ENCODE measurements at regions not wholly inside any gene's neighbourhood (a gene's known extent, or its start where the extent isn't known, plus 50 kb on each side); places are given as distances from the start of the nearest gene placed in this dataset.

DNA sequence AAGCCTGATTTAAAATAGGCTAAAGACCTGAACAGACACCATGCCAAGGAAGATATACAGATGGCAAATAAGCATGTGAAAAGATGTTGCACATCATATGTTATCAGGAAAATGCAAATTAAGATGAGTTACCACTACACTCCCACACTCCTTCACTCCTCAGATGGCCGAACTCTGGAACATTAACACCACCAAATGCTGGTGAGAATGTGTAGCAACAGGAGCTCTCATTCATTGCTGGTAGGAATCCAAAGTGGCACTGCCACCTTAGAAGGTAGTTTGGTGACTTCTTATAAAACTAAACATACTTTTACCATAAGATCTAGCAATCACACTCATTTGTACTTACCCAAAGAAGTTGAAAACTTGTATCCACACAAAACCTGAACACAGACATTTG lies 2047.3 kb downstream of the LRRC4C start:
- H3K36me3 Mint-ChIP-seq (ENCODE audit: unreplicated experiment): no peaks in the 10 kb centered on the region
- no peak for DNase-seq (ENCODE audit: extremely low spot score, unreplicated experiment)
- no peak overlapping the region for H3K4me3 Mint-ChIP-seq (ENCODE audit: unreplicated experiment)
- TF ChIP-seq, protein P1, sequence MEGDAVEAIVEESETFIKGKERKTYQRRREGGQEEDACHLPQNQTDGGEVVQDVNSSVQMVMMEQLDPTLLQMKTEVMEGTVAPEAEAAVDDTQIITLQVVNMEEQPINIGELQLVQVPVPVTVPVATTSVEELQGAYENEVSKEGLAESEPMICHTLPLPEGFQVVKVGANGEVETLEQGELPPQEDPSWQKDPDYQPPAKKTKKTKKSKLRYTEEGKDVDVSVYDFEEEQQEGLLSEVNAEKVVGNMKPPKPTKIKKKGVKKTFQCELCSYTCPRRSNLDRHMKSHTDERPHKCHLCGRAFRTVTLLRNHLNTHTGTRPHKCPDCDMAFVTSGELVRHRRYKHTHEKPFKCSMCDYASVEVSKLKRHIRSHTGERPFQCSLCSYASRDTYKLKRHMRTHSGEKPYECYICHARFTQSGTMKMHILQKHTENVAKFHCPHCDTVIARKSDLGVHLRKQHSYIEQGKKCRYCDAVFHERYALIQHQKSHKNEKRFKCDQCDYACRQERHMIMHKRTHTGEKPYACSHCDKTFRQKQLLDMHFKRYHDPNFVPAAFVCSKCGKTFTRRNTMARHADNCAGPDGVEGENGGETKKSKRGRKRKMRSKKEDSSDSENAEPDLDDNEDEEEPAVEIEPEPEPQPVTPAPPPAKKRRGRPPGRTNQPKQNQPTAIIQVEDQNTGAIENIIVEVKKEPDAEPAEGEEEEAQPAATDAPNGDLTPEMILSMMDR (IDR thresholded peaks at IDR 0.05): no peak
- no peak overlapping the region for H3K27ac Mint-ChIP-seq (ENCODE audit: unreplicated experiment)
- no peaks in the 10 kb centered on the region for H3K27me3 Mint-ChIP-seq (ENCODE audit: unreplicated experiment)
- no peaks in the 10 kb centered on the region for H3K4me1 Mint-ChIP-seq (ENCODE audit: unreplicated experiment)
- peaks cover 27% of the 10 kb centered on the region for H3K9me3 Mint-ChIP-seq (ENCODE audit: unreplicated experiment)

DNA sequence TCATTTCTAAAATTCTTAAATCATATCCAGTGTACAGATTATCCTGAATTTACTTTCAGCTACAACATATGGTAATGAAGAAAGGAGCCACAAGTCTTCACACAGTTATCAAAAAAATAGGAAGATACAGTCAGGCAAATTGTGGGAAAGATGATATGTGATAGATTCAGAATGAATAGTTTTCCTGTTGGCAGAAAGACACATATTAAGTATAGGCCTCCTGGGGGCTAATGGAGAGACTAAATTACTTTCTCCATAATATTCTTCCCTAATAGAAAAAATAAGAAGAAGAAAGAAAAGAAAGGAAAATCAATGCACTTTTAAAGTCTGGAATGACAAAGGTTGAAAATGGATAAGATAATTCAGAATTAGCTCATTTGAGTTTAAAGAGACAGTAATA lies 2073.5 kb downstream of the LRRC4C start:
- no peak overlapping the region for H3K4me3 Mint-ChIP-seq (ENCODE audit: unreplicated experiment)
- TF ChIP-seq, protein P1 (IDR thresholded peaks at IDR 0.05): no peak
- DNase-seq (ENCODE audit: extremely low spot score, unreplicated experiment): no peak
- no peaks in the 10 kb centered on the region for H3K36me3 Mint-ChIP-seq (ENCODE audit: unreplicated experiment)
- H3K9me3 Mint-ChIP-seq (ENCODE audit: unreplicated experiment): peaks cover 10% of the 10 kb centered on the region
- no peaks in the 10 kb centered on the region for H3K4me1 Mint-ChIP-seq (ENCODE audit: unreplicated experiment)
- H3K27ac Mint-ChIP-seq (ENCODE audit: unreplicated experiment): no peak overlapping the region
- no peaks in the 10 kb centered on the region for H3K27me3 Mint-ChIP-seq (ENCODE audit: unreplicated experiment)

DNA sequence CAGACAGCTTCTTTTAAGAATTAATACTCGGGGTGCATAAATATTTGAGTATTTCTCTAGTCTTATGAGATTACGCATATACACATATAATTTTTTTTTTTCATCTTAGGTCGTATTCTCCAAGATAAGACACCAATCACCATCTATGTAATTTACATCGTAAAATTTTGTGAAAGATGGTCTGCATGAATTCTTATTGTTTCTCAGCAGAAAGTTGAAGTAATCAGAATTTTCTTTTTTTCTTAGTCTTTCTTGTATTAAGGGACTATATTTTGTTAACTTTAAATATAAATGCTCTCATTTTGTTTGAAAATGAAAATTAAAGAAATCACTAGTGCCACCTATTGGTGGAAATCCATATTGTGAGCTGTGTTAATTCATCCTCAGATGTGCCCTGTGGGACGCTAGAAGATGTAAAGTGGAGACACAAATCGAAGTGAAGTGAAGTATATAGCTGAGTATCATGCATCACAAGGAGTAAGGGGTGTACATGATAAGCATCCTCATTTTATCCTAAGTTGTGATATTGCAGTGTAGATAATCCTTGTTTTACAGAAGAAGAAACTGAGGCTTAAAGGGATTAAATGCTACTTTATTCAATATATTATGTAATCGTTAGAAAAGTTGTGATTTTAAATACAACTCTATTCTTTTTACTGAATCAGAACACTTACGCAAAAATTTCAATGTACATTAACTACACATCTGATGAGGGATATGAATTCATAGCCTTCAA lies 2084.3 kb downstream of the LRRC4C start:
- Mint-ChIP-seq H3K9me3 (ENCODE audit: unreplicated experiment) (no peaks in the 10 kb centered on the region), H3K4me3 (ENCODE audit: unreplicated experiment) (no peak overlapping the region), H3K4me1 (ENCODE audit: unreplicated experiment) (no peaks in the 10 kb centered on the region), H3K27ac (ENCODE audit: unreplicated experiment) (no peak overlapping the region), H3K36me3 (ENCODE audit: unreplicated experiment) (no peaks in the 10 kb centered on the region), H3K27me3 (ENCODE audit: unreplicated experiment) (peaks cover 4% of the 10 kb centered on the region)
- DNase-seq (ENCODE audit: extremely low spot score, unreplicated experiment): no peak
- TF ChIP-seq, protein P1 (IDR thresholded peaks at IDR 0.05): peak; percentile 72

DNA sequence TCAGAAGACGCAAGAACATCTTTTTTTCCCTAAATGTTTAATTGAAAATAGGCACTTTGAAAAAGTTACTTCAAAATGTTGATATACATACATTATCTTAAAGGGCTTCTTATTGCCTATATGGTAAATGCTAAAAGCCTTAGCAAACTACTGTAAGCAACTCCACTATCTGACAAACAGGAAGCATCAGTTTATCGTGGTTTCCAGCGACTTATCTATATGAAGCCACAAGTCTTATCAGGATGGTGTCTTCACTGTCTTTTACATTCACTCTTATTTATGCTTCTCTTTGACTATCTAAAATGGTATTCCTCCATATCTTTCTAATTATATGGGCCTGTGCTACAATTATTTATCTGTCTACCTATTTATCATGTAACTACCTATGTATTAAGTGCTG lies 2091.9 kb downstream of the LRRC4C start:
- Mint-ChIP-seq H3K4me1 (ENCODE audit: unreplicated experiment) (no peaks in the 10 kb centered on the region), H3K27ac (ENCODE audit: unreplicated experiment) (no peak overlapping the region), H3K36me3 (ENCODE audit: unreplicated experiment) (no peaks in the 10 kb centered on the region), H3K4me3 (ENCODE audit: unreplicated experiment) (no peak overlapping the region), H3K9me3 (ENCODE audit: unreplicated experiment) (peaks cover 3% of the 10 kb centered on the region), H3K27me3 (ENCODE audit: unreplicated experiment) (no peaks in the 10 kb centered on the region)
- no peak for DNase-seq (ENCODE audit: extremely low spot score, unreplicated experiment)
- TF ChIP-seq, protein P1 (IDR thresholded peaks at IDR 0.05): no peak

DNA sequence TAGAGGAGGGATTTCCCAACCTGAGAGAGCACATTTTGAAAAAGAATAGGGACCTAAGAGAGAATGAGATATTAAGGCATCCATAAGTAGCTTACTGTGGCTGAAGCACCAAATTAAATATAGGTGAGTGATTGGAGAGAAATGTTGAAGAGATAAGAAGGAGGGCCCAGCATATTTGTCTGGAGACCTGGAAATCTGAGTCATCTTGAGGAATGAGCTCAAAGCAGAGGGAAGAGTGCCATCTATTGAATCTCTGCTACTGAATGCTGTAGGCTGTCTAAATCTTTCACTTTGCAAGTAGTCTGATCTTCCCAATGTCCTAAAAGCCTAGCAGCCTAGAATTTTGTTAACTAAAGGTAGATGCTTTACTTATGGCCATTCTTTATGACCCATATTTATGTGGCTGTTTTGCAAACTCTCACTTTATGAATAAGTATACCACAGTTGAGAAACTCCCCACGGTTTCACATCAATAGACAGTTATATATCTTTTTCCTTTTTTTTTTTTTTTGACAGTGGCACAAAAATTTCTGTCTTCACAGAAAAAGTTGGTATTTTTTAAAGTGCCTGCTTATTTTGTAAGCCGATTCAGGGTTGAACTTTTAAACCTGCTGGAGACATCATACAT lies 2093.5 kb downstream of the LRRC4C start:
- Mint-ChIP-seq H3K4me1 (ENCODE audit: unreplicated experiment) (no peaks in the 10 kb centered on the region), H3K4me3 (ENCODE audit: unreplicated experiment) (no peak overlapping the region), H3K36me3 (ENCODE audit: unreplicated experiment) (no peaks in the 10 kb centered on the region), H3K9me3 (ENCODE audit: unreplicated experiment) (peaks cover 3% of the 10 kb centered on the region), H3K27me3 (ENCODE audit: unreplicated experiment) (no peaks in the 10 kb centered on the region), H3K27ac (ENCODE audit: unreplicated experiment) (no peak overlapping the region)
- TF ChIP-seq, protein P1 (IDR thresholded peaks at IDR 0.05): peak; percentile 59
- no peak for DNase-seq (ENCODE audit: extremely low spot score, unreplicated experiment)

All from osteocyte (in vitro differentiated cells).